ENCODE measurements at regions not wholly inside any gene's neighbourhood (a gene's known extent, or its start where the extent isn't known, plus 50 kb on each side); places are given as distances from the start of the nearest gene placed in this dataset.
"Not testable (repeated sequence)": the region's sequence is repeated elsewhere in the genome, so short reads cannot be mapped to it uniquely, and the experiment has no call there.

- Histone ChIP-seq H3K4me1 (ENCODE audit: control insufficient read depth, insufficient read depth, low read length) (no peaks in the 10 kb centered on the region), H3K9me3 (replicated peaks; ENCODE audit: low read length) (no peaks in the 10 kb centered on the region), H3K4me3 (ENCODE audit: low read length) (no peak overlapping the region), H3K9ac (ENCODE audit: low read depth, low read length) (no peak overlapping the region), H3K27me3 (ENCODE audit: control insufficient read depth, insufficient read depth, low read length) (no peaks in the 10 kb centered on the region), H3K36me3 (ENCODE audit: insufficient read depth, low read length) (no peaks in the 10 kb centered on the region), H3K4me2 (ENCODE audit: low read length) (no peak overlapping the region)
These were observed 119.5 kb upstream of the PMCH start for GRCh38 chr12:102317155-102317554.

- H3K4me3 ChIP-seq (ENCODE audit: low read length): no peak overlapping the region
- H3K36me3 ChIP-seq (ENCODE audit: insufficient read depth, low read length): no peaks in the 10 kb centered on the region
- no peak overlapping the region for H3K4me2 ChIP-seq (ENCODE audit: low read length)
- no peaks in the 10 kb centered on the region for H3K4me1 ChIP-seq (ENCODE audit: control insufficient read depth, insufficient read depth, low read length)
- no peaks in the 10 kb centered on the region for H3K27me3 ChIP-seq (ENCODE audit: control insufficient read depth, insufficient read depth, low read length)
- H3K9me3 ChIP-seq (replicated peaks; ENCODE audit: low read length): no peaks in the 10 kb centered on the region
- H3K9ac ChIP-seq (ENCODE audit: low read depth, low read length): no peak overlapping the region
These were observed 119.1 kb upstream of the PMCH start for GRCh38 chr12:102316723-102317122.

- no peaks in the 10 kb centered on the region for H3K9me3 ChIP-seq (replicated peaks; ENCODE audit: low read length)
- H3K27me3 ChIP-seq (ENCODE audit: control insufficient read depth, insufficient read depth, low read length): no peaks in the 10 kb centered on the region
- no peaks in the 10 kb centered on the region for H3K4me1 ChIP-seq (ENCODE audit: control insufficient read depth, insufficient read depth, low read length)
- no peak overlapping the region for H3K9ac ChIP-seq (ENCODE audit: low read depth, low read length)
- no peak overlapping the region for H3K4me3 ChIP-seq (ENCODE audit: low read length)
- H3K36me3 ChIP-seq (ENCODE audit: insufficient read depth, low read length): no peaks in the 10 kb centered on the region
- no peak overlapping the region for H3K4me2 ChIP-seq (ENCODE audit: low read length)
These were observed 117.2 kb upstream of the PMCH start for GRCh38 chr12:102314821-102315220.

GRCh38 chr12:102313116-102313971 is 115.7 kb upstream of the PMCH start:
- not testable (repeated sequence) for H3K4me2 ChIP-seq (ENCODE audit: low read length); H3K27me3 ChIP-seq (ENCODE audit: control insufficient read depth, insufficient read depth, low read length); H3K9ac ChIP-seq (ENCODE audit: low read depth, low read length); H3K9me3 ChIP-seq (replicated peaks; ENCODE audit: low read length); H3K4me3 ChIP-seq (ENCODE audit: low read length); H3K4me1 ChIP-seq (ENCODE audit: control insufficient read depth, insufficient read depth, low read length); H3K36me3 ChIP-seq (ENCODE audit: insufficient read depth, low read length)

- Histone ChIP-seq H3K4me3 (ENCODE audit: low read length) (no peak overlapping the region), H3K4me1 (ENCODE audit: control insufficient read depth, insufficient read depth, low read length) (no peaks in the 10 kb centered on the region), H3K9me3 (replicated peaks; ENCODE audit: low read length) (no peaks in the 10 kb centered on the region), H3K36me3 (ENCODE audit: insufficient read depth, low read length) (no peaks in the 10 kb centered on the region), H3K27me3 (ENCODE audit: control insufficient read depth, insufficient read depth, low read length) (no peaks in the 10 kb centered on the region), H3K4me2 (ENCODE audit: low read length) (no peak overlapping the region), H3K9ac (ENCODE audit: low read depth, low read length) (no peak overlapping the region)
These were observed 107.9 kb upstream of the PMCH start for GRCh38 chr12:102305486-102305885.

- not testable (repeated sequence) for H3K36me3 ChIP-seq (ENCODE audit: insufficient read depth, low read length); H3K4me2 ChIP-seq (ENCODE audit: low read length); H3K9me3 ChIP-seq (replicated peaks; ENCODE audit: low read length); H3K27me3 ChIP-seq (ENCODE audit: control insufficient read depth, insufficient read depth, low read length); H3K9ac ChIP-seq (ENCODE audit: low read depth, low read length); H3K4me3 ChIP-seq (ENCODE audit: low read length); H3K4me1 ChIP-seq (ENCODE audit: control insufficient read depth, insufficient read depth, low read length)
These were observed 107.0 kb upstream of the PMCH start for GRCh38 chr12:102304667-102305066.

- Histone ChIP-seq H3K4me2 (ENCODE audit: low read length) (no peak overlapping the region), H3K4me1 (ENCODE audit: control insufficient read depth, insufficient read depth, low read length) (peaks cover 4% of the 10 kb centered on the region), H3K27me3 (ENCODE audit: control insufficient read depth, insufficient read depth, low read length) (no peaks in the 10 kb centered on the region), H3K36me3 (ENCODE audit: insufficient read depth, low read length) (no peaks in the 10 kb centered on the region), H3K9ac (ENCODE audit: low read depth, low read length) (no peak overlapping the region), H3K4me3 (ENCODE audit: low read length) (no peak overlapping the region), H3K9me3 (replicated peaks; ENCODE audit: low read length) (no peaks in the 10 kb centered on the region)
These were observed 104.9 kb upstream of the PMCH start for GRCh38 chr12:102302553-102302952.

GRCh38 chr12:102301547-102301946 is 103.9 kb upstream of the PMCH start:
- H3K36me3 ChIP-seq (ENCODE audit: insufficient read depth, low read length): no peaks in the 10 kb centered on the region
- peaks cover 4% of the 10 kb centered on the region for H3K4me1 ChIP-seq (ENCODE audit: control insufficient read depth, insufficient read depth, low read length)
- H3K4me3 ChIP-seq (ENCODE audit: low read length): no peak overlapping the region
- H3K27me3 ChIP-seq (ENCODE audit: control insufficient read depth, insufficient read depth, low read length): no peaks in the 10 kb centered on the region
- H3K4me2 ChIP-seq (ENCODE audit: low read length): no peak overlapping the region
- H3K9ac ChIP-seq (ENCODE audit: low read depth, low read length): no peak overlapping the region
- H3K9me3 ChIP-seq (replicated peaks; ENCODE audit: low read length): no peaks in the 10 kb centered on the region

- Histone ChIP-seq H3K4me2 (ENCODE audit: low read length) (no peak overlapping the region), H3K27me3 (ENCODE audit: control insufficient read depth, insufficient read depth, low read length) (no peaks in the 10 kb centered on the region), H3K9ac (ENCODE audit: low read depth, low read length) (no peak overlapping the region), H3K4me3 (ENCODE audit: low read length) (no peak overlapping the region), H3K9me3 (replicated peaks; ENCODE audit: low read length) (no peaks in the 10 kb centered on the region), H3K4me1 (ENCODE audit: control insufficient read depth, insufficient read depth, low read length) (peaks cover 4% of the 10 kb centered on the region), H3K36me3 (ENCODE audit: insufficient read depth, low read length) (no peaks in the 10 kb centered on the region)
These were observed 103.3 kb upstream of the PMCH start for GRCh38 chr12:102300824-102301461.

- no peak overlapping the region for H3K4me2 ChIP-seq (ENCODE audit: low read length)
- no peaks in the 10 kb centered on the region for H3K9me3 ChIP-seq (replicated peaks; ENCODE audit: low read length)
- no peaks in the 10 kb centered on the region for H3K36me3 ChIP-seq (ENCODE audit: insufficient read depth, low read length)
- H3K4me3 ChIP-seq (ENCODE audit: low read length): no peak overlapping the region
- H3K27me3 ChIP-seq (ENCODE audit: control insufficient read depth, insufficient read depth, low read length): no peaks in the 10 kb centered on the region
- no peak overlapping the region for H3K9ac ChIP-seq (ENCODE audit: low read depth, low read length)
- H3K4me1 ChIP-seq (ENCODE audit: control insufficient read depth, insufficient read depth, low read length): peaks cover 4% of the 10 kb centered on the region
These were observed 102.1 kb upstream of the PMCH start for GRCh38 chr12:102299731-102300130.

- Histone ChIP-seq H3K9me3 (replicated peaks; ENCODE audit: low read length) (no peaks in the 10 kb centered on the region), H3K4me2 (ENCODE audit: low read length) (peak overlapping the region; percentile 6), H3K4me1 (ENCODE audit: control insufficient read depth, insufficient read depth, low read length) (peaks cover 4% of the 10 kb centered on the region), H3K4me3 (ENCODE audit: low read length) (no peak overlapping the region), H3K9ac (ENCODE audit: low read depth, low read length) (no peak overlapping the region), H3K27me3 (ENCODE audit: control insufficient read depth, insufficient read depth, low read length) (no peaks in the 10 kb centered on the region), H3K36me3 (ENCODE audit: insufficient read depth, low read length) (no peaks in the 10 kb centered on the region)
These were observed 100.4 kb upstream of the PMCH start for GRCh38 chr12:102298022-102298421.

GRCh38 chr12:102297412-102297811 is 99.8 kb upstream of the PMCH start:
- Histone ChIP-seq H3K4me2 (ENCODE audit: low read length) (no peak overlapping the region), H3K9me3 (replicated peaks; ENCODE audit: low read length) (no peaks in the 10 kb centered on the region), H3K4me1 (ENCODE audit: control insufficient read depth, insufficient read depth, low read length) (peaks cover 4% of the 10 kb centered on the region), H3K27me3 (ENCODE audit: control insufficient read depth, insufficient read depth, low read length) (no peaks in the 10 kb centered on the region), H3K9ac (ENCODE audit: low read depth, low read length) (no peak overlapping the region), H3K4me3 (ENCODE audit: low read length) (no peak overlapping the region), H3K36me3 (ENCODE audit: insufficient read depth, low read length) (no peaks in the 10 kb centered on the region)
